Activated T-helper 1 cell treated with anti-CD3 and anti-CD28 coated beads, Interleukin-12 subunit alpha, Interleukin-12 subunit beta, Interleukin-2, Interleukin-4 antibody, amounts not matched to agents 30 ng/mL and 10 ng/mL and 1 ng/mL, durations not matched to agents 14 hours and 24 hours and 36 hours (primary cell): ENCODE measurements at regions not wholly inside any gene's neighbourhood (a gene's known extent, or its start where the extent isn't known, plus 50 kb on each side); places are given as distances from the start of the nearest gene placed in this dataset.

Experiments used
- DNase-seq: peaks from one replicate; pipeline ENCODE4 v3.0.0; 2021; ENCODE audit warnings: low spot score
- H3K27ac Mint-ChIP-seq: one replicate; pipeline ENCODE4 v1.8.0; 2021; ENCODE audit warnings: mild to moderate bottlenecking, mixed read lengths
- H3K27me3 Mint-ChIP-seq: one replicate; pipeline ENCODE4 v1.8.0; 2022; ENCODE audit warnings: mild to moderate bottlenecking, moderate library complexity, mixed read lengths; ENCODE audit not compliant: insufficient read depth
- H3K36me3 Mint-ChIP-seq: one replicate; pipeline ENCODE4 v1.8.0; 2021; ENCODE audit warnings: low read depth, mixed read lengths
- H3K4me1 Mint-ChIP-seq: one replicate; pipeline ENCODE4 v1.8.0; 2021; ENCODE audit warnings: low read depth, mixed read lengths
- H3K4me3 Mint-ChIP-seq: one replicate; pipeline ENCODE4 v1.8.0; 2021; ENCODE audit warnings: mild to moderate bottlenecking, moderate library complexity, mixed read lengths
- H3K9me3 Mint-ChIP-seq: one replicate; pipeline ENCODE4 v1.8.0; 2021; ENCODE audit warnings: mixed read lengths
- intact Hi-C: fragments of 100-400 bp; cut with micrococcal nuclease; formaldehyde crosslinking; loops from one replicate; pipeline ENCODE4 v1.15.1; 2024

GRCh38 chr5:171509467-171509866 is 90.0 kb downstream of the FGF18 start:
- H3K27me3 Mint-ChIP-seq, result peaks cover 2% of the 10 kb centered on the region
- no peaks in the 10 kb centered on the region for H3K9me3 Mint-ChIP-seq
- intact Hi-C loops, result no loop called here
- H3K4me1 Mint-ChIP-seq, result no peaks in the 10 kb centered on the region
- DNase-seq, result no peak
- H3K4me3 Mint-ChIP-seq, result no peak overlapping the region
- no peak overlapping the region for H3K27ac Mint-ChIP-seq
- H3K36me3 Mint-ChIP-seq, result no peaks in the 10 kb centered on the region

- no peaks in the 10 kb centered on the region for H3K9me3 Mint-ChIP-seq
- no peaks in the 10 kb centered on the region for H3K36me3 Mint-ChIP-seq
- peaks cover 2% of the 10 kb centered on the region for H3K27me3 Mint-ChIP-seq
- no peaks in the 10 kb centered on the region for H3K4me1 Mint-ChIP-seq
- DNase-seq, result no peak
- H3K4me3 Mint-ChIP-seq, result no peak overlapping the region
- no peak overlapping the region for H3K27ac Mint-ChIP-seq
- intact Hi-C loops, result no loop called here
Measured at GRCh38 chr5:171512397-171512796, 93.0 kb downstream of the FGF18 start.

GRCh38 chr5:171513591-171513990 is 94.1 kb downstream of the FGF18 start:
- H3K27ac Mint-ChIP-seq, result no peak overlapping the region
- H3K27me3 Mint-ChIP-seq, result peaks cover 2% of the 10 kb centered on the region
- no peaks in the 10 kb centered on the region for H3K4me1 Mint-ChIP-seq
- intact Hi-C loops, result no loop called here
- no peaks in the 10 kb centered on the region for H3K9me3 Mint-ChIP-seq
- no peaks in the 10 kb centered on the region for H3K36me3 Mint-ChIP-seq
- H3K4me3 Mint-ChIP-seq, result no peak overlapping the region
- DNase-seq, result no peak

GRCh38 chr5:171518916-171519315 is 99.5 kb downstream of the FGF18 start:
- Mint-ChIP-seq H3K9me3 (no peaks in the 10 kb centered on the region), H3K27ac (no peak overlapping the region), H3K4me1 (no peaks in the 10 kb centered on the region), H3K4me3 (no peak overlapping the region), H3K27me3 (no peaks in the 10 kb centered on the region), H3K36me3 (no peaks in the 10 kb centered on the region)
- DNase-seq, result no peak
- intact Hi-C loops, result no loop called here

- no peak for DNase-seq
- H3K27ac Mint-ChIP-seq, result no peak overlapping the region
- no peaks in the 10 kb centered on the region for H3K36me3 Mint-ChIP-seq
- no peaks in the 10 kb centered on the region for H3K4me1 Mint-ChIP-seq
- intact Hi-C loops, result no loop called here
- no peak overlapping the region for H3K4me3 Mint-ChIP-seq
- H3K9me3 Mint-ChIP-seq, result no peaks in the 10 kb centered on the region
- H3K27me3 Mint-ChIP-seq, result no peaks in the 10 kb centered on the region
Measured at GRCh38 chr5:171520300-171521174, 101.1 kb downstream of the FGF18 start.

GRCh38 chr5:171521219-171521633 is 101.8 kb downstream of the FGF18 start:
- Mint-ChIP-seq H3K27me3 (no peaks in the 10 kb centered on the region), H3K4me3 (no peak overlapping the region), H3K4me1 (no peaks in the 10 kb centered on the region), H3K27ac (no peak overlapping the region), H3K9me3 (no peaks in the 10 kb centered on the region), H3K36me3 (no peaks in the 10 kb centered on the region)
- no peak for DNase-seq
- intact Hi-C loops, result no loop called here

- DNase-seq, result no peak
- no peaks in the 10 kb centered on the region for H3K4me1 Mint-ChIP-seq
Measured at GRCh38 chr5:171521679-171522078, 102.2 kb downstream of the FGF18 start.

GRCh38 chr5:171523781-171524180 is 104.3 kb downstream of the FGF18 start:
- DNase-seq, result no peak
- Mint-ChIP-seq H3K27me3 (no peaks in the 10 kb centered on the region), H3K36me3 (no peaks in the 10 kb centered on the region), H3K4me3 (no peak overlapping the region), H3K27ac (no peak overlapping the region), H3K9me3 (no peaks in the 10 kb centered on the region), H3K4me1 (no peaks in the 10 kb centered on the region)
- intact Hi-C loops, result no loop called here

More at GRCh38 chr5:171521679-171522078, 102.2 kb downstream of the FGF18 start:
- intact Hi-C loops, result no loop called here
- H3K36me3 Mint-ChIP-seq, result no peaks in the 10 kb centered on the region
- no peaks in the 10 kb centered on the region for H3K9me3 Mint-ChIP-seq
- no peak overlapping the region for H3K4me3 Mint-ChIP-seq
- H3K27ac Mint-ChIP-seq, result no peak overlapping the region
- no peaks in the 10 kb centered on the region for H3K27me3 Mint-ChIP-seq

GRCh38 chr5:171524466-171524865 is 105.0 kb downstream of the FGF18 start:
- H3K36me3 Mint-ChIP-seq, result no peaks in the 10 kb centered on the region
- DNase-seq, result no peak
- H3K27me3 Mint-ChIP-seq, result no peaks in the 10 kb centered on the region
- H3K4me1 Mint-ChIP-seq, result no peaks in the 10 kb centered on the region
- no peaks in the 10 kb centered on the region for H3K9me3 Mint-ChIP-seq
- no peak overlapping the region for H3K4me3 Mint-ChIP-seq
- no peak overlapping the region for H3K27ac Mint-ChIP-seq
- intact Hi-C loops, result no loop called here

- no peaks in the 10 kb centered on the region for H3K27me3 Mint-ChIP-seq
- no peak overlapping the region for H3K27ac Mint-ChIP-seq
- no peak overlapping the region for H3K4me3 Mint-ChIP-seq
- H3K36me3 Mint-ChIP-seq, result no peaks in the 10 kb centered on the region
- H3K4me1 Mint-ChIP-seq, result no peaks in the 10 kb centered on the region
- intact Hi-C loops, result no loop called here
- DNase-seq, result no peak
- H3K9me3 Mint-ChIP-seq, result no peaks in the 10 kb centered on the region
Measured at GRCh38 chr5:171525085-171525484, 105.6 kb downstream of the FGF18 start.

GRCh38 chr5:171528036-171528435 is 108.6 kb downstream of the FGF18 start:
- H3K27me3 Mint-ChIP-seq, result peaks cover 2% of the 10 kb centered on the region
- no peak overlapping the region for H3K27ac Mint-ChIP-seq
- DNase-seq, result no peak
- H3K36me3 Mint-ChIP-seq, result no peaks in the 10 kb centered on the region
- intact Hi-C loops, result no loop called here
- H3K4me3 Mint-ChIP-seq, result no peak overlapping the region
- no peaks in the 10 kb centered on the region for H3K4me1 Mint-ChIP-seq
- H3K9me3 Mint-ChIP-seq, result no peaks in the 10 kb centered on the region

GRCh38 chr5:171528865-171529614 is 109.6 kb downstream of the FGF18 start:
- Mint-ChIP-seq H3K27me3 (peaks cover 2% of the 10 kb centered on the region), H3K9me3 (no peaks in the 10 kb centered on the region), H3K4me3 (no peak overlapping the region), H3K4me1 (no peaks in the 10 kb centered on the region), H3K27ac (no peak overlapping the region), H3K36me3 (no peaks in the 10 kb centered on the region)
- intact Hi-C loops, result no loop called here
- DNase-seq, result no peak

GRCh38 chr5:171531638-171532037 is 112.2 kb downstream of the FGF18 start:
- DNase-seq, result no peak
- intact Hi-C loops, result no loop called here
- H3K27ac Mint-ChIP-seq, result no peak overlapping the region
- H3K4me1 Mint-ChIP-seq, result no peaks in the 10 kb centered on the region
- peaks cover 3% of the 10 kb centered on the region for H3K27me3 Mint-ChIP-seq
- H3K36me3 Mint-ChIP-seq, result no peaks in the 10 kb centered on the region
- H3K9me3 Mint-ChIP-seq, result no peaks in the 10 kb centered on the region
- H3K4me3 Mint-ChIP-seq, result no peak overlapping the region
